ENCODE measurements at regions not wholly inside any gene's neighbourhood (a gene's known extent, or its start where the extent isn't known, plus 50 kb on each side); places are given as distances from the start of the nearest gene placed in this dataset.

- DNase-seq: no peak
Observed at GRCh38 chr3:99087277-99087676, 185.8 kb upstream of the DCBLD2 start.

- DNase-seq: no peak
Observed at GRCh38 chr3:99084826-99085225, 183.3 kb upstream of the DCBLD2 start.

- DNase-seq: no peak
Observed at GRCh38 chr3:99084156-99084555, 182.7 kb upstream of the DCBLD2 start.

- no peak for DNase-seq
Observed at GRCh38 chr3:99071096-99071495, 169.6 kb upstream of the DCBLD2 start.

GRCh38 chr3:99069973-99070372, 168.5 kb upstream of the DCBLD2 start:
- no peak for DNase-seq

GRCh38 chr3:99066863-99067262, 165.4 kb upstream of the DCBLD2 start:
- DNase-seq: no peak

GRCh38 chr3:99049164-99049563, 147.7 kb upstream of the DCBLD2 start:
- DNase-seq: no peak

- no peak for DNase-seq
Observed at GRCh38 chr3:99041747-99042146, 140.3 kb upstream of the DCBLD2 start.

GRCh38 chr3:99031778-99032177, 130.3 kb upstream of the DCBLD2 start:
- DNase-seq: no peak

GRCh38 chr3:99023590-99024192, 122.2 kb upstream of the DCBLD2 start:
- DNase-seq: no peak

GRCh38 chr3:99021466-99021865, 120.0 kb upstream of the DCBLD2 start:
- no peak for DNase-seq

- DNase-seq: no peak
Observed at GRCh38 chr3:99016452-99016851, 115.0 kb upstream of the DCBLD2 start.

GRCh38 chr3:99013777-99014315, 112.4 kb upstream of the DCBLD2 start:
- no peak for DNase-seq

- DNase-seq: no peak
Observed at GRCh38 chr3:99013077-99013476, 111.6 kb upstream of the DCBLD2 start.

GRCh38 chr3:99012051-99012450, 110.6 kb upstream of the DCBLD2 start:
- no peak for DNase-seq

- DNase-seq: no peak
Observed at GRCh38 chr3:99009851-99010250, 108.4 kb upstream of the DCBLD2 start.

- no peak for DNase-seq
Observed at GRCh38 chr3:99006686-99007085, 105.2 kb upstream of the DCBLD2 start.

- DNase-seq: no peak
Observed at GRCh38 chr3:98999675-99000074, 98.2 kb upstream of the DCBLD2 start.

GRCh38 chr3:98994128-98994762, 92.8 kb upstream of the DCBLD2 start:
- DNase-seq: no peak

- no peak for DNase-seq
Observed at GRCh38 chr3:98991393-98991792, 89.9 kb upstream of the DCBLD2 start.

GRCh38 chr3:98990657-98991056, 89.2 kb upstream of the DCBLD2 start:
- DNase-seq: no peak

GRCh38 chr3:98986073-98986472, 84.6 kb upstream of the DCBLD2 start:
- DNase-seq: no peak

GRCh38 chr3:98985431-98985830, 83.9 kb upstream of the DCBLD2 start:
- no peak for DNase-seq

- no peak for DNase-seq
Observed at GRCh38 chr3:98984024-98984423, 82.5 kb upstream of the DCBLD2 start.

GRCh38 chr3:98982351-98982750, 80.9 kb upstream of the DCBLD2 start:
- DNase-seq: no peak

Measured in NCI-H187 (cell line).